GM21367 (cell line): ENCODE measurements at regions not wholly inside any gene's neighbourhood (a gene's known extent, or its start where the extent isn't known, plus 50 kb on each side); places are given as distances from the start of the nearest gene placed in this dataset.
"Not testable (repeated sequence)": the region's sequence is repeated elsewhere in the genome, so short reads cannot be mapped to it uniquely, and the experiment has no call there.

Experiments used
- ATAC-seq: cut with Tn5 transposase; IDR thresholded peaks from one replicate; pipeline ENCODE4 v1.9.1; 2021; ENCODE audit not compliant: unreplicated experiment

GRCh38 chr5:17364987-17365810 is 132.8 kb upstream of the TAF11L2 start:
- no peak for ATAC-seq

GRCh38 chr5:17365811-17366138 is 132.3 kb upstream of the TAF11L2 start:
- ATAC-seq = no peak

GRCh38 chr5:17367256-17367840 is 130.7 kb upstream of the TAF11L2 start:
- no peak for ATAC-seq

GRCh38 chr5:17370651-17371050 is 127.4 kb upstream of the TAF11L2 start:
- no peak for ATAC-seq

GRCh38 chr5:17373406-17373805 is 124.6 kb upstream of the TAF11L2 start:
- ATAC-seq = peak; percentile 49

- ATAC-seq = no peak
Observed at GRCh38 chr5:17373814-17374556, 124.0 kb upstream of the TAF11L2 start.

- ATAC-seq = no peak
Observed at GRCh38 chr5:17374973-17375742, 122.9 kb upstream of the TAF11L2 start.

- not testable (repeated sequence) for ATAC-seq
Observed at GRCh38 chr5:17375886-17376285, 122.1 kb upstream of the TAF11L2 start.

GRCh38 chr5:17378346-17378997 is 119.6 kb upstream of the TAF11L2 start:
- no peak for ATAC-seq

- ATAC-seq = no peak
Observed at GRCh38 chr5:17379100-17379951, 118.7 kb upstream of the TAF11L2 start.

- no peak for ATAC-seq
Observed at GRCh38 chr5:17381932-17382331, 116.1 kb upstream of the TAF11L2 start.

GRCh38 chr5:17383526-17383925 is 114.5 kb upstream of the TAF11L2 start:
- ATAC-seq = no peak

- ATAC-seq = no peak
Observed at GRCh38 chr5:17384181-17384580, 113.8 kb upstream of the TAF11L2 start.

GRCh38 chr5:17388717-17389116 is 109.3 kb upstream of the TAF11L2 start:
- ATAC-seq = no peak

GRCh38 chr5:17394086-17394485 is 103.9 kb upstream of the TAF11L2 start:
- ATAC-seq = no peak

- ATAC-seq = no peak
Observed at GRCh38 chr5:17395106-17395880, 102.7 kb upstream of the TAF11L2 start.

GRCh38 chr5:17396247-17396646 is 101.8 kb upstream of the TAF11L2 start:
- peak; percentile 69 for ATAC-seq

GRCh38 chr5:17398431-17398830 is 99.6 kb upstream of the TAF11L2 start:
- peak; percentile 46 for ATAC-seq
